ENCODE measurements at regions not wholly inside any gene's neighbourhood (a gene's known extent, or its start where the extent isn't known, plus 50 kb on each side); places are given as distances from the start of the nearest gene placed in this dataset.

DNA sequence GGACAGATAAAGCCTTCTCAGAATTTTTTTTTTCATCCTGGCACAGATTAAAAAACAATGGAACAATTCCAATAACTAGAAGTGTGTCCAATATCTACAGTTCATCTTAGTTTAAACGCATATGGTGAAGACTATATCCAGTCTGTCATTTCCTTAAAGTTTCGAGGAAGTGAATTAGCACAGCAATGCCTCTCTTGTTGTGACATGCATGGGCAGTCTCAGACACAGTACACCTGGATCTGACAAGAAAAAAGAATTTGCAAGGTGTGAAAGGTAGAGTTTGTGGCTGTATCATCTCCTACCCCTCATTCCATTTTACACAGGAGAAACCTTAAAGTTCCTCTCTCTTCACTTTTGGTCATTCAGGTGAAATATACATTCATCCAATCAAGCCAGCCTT lies 100.6 kb upstream of the ADAMTS19 start:
- TF ChIP-seq CTCF (IDR thresholded peaks at IDR 0.05; ENCODE audit: low read depth, low read length, missing control alignments): no peak
- H3K4me3 ChIP-seq (ENCODE audit: low read depth, low read length): no peak overlapping the region

DNA sequence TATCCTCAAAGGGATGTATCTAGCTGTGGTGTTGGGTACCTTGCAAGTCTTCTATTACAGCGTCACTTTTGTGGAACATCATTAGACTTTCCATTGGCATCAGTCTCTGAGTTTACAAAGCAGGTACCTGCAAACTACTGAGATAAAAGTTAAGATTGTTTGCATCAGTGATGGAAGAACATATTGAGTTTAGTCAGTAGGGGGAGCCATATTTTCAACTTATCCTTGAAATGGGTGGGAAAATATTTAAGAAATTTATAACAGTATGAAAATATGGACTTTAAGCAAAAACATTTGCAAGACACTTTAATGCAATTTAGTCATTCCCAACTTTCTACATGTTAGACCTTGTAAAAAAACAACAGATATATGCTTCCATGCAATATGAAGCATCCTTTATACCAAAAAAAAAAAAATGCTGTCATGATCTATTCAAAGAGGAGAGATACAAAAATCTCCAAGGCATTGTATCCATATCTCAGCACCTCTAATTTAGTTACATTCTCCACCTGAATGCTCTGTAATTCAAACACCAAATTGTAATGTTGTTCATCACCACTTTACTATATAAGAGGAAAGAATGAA lies 98.6 kb upstream of the ADAMTS19 start:
- no peak for DNase-seq (ENCODE audit: low read depth)
- no peak overlapping the region for H3K4me3 ChIP-seq (ENCODE audit: low read depth, low read length)
- TF ChIP-seq CTCF (IDR thresholded peaks at IDR 0.05; ENCODE audit: low read depth, low read length, missing control alignments): peak; percentile 41

More for the DNA sequence above, 100.6 kb upstream of the ADAMTS19 start:
- no peak for DNase-seq (ENCODE audit: low read depth)

- no peak for TF ChIP-seq CTCF (IDR thresholded peaks at IDR 0.05; ENCODE audit: low read depth, low read length, missing control alignments)
- no peak for DNase-seq (ENCODE audit: low read depth)
- H3K4me3 ChIP-seq (ENCODE audit: low read depth, low read length): no peak overlapping the region
These were observed 97.6 kb upstream of the ADAMTS19 start for GRCh38 chr5:129362456-129362855.

DNA sequence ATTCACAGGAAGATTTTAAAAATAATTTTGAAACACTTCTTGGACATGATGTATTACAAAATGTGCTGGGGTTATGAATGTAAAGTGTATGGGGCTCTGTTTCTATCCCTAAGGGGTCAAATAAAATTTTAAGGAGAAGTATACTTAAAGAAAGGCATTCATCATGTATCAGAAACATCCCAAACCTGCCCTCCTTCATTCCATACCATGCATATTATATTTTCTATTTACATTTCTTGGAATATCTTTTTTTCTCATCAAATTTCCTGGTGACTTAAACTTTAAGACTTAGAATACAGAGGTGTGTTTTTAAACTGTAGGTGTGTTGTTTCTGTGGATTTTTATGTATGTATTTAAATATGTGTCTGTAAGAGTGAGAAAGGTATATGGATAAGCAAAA lies 96.1 kb upstream of the ADAMTS19 start:
- no peak for TF ChIP-seq CTCF (IDR thresholded peaks at IDR 0.05; ENCODE audit: low read depth, low read length, missing control alignments)
- no peak for DNase-seq (ENCODE audit: low read depth)
- no peak overlapping the region for H3K4me3 ChIP-seq (ENCODE audit: low read depth, low read length)

GRCh38 chr5:129367883-129368282 lies 92.2 kb upstream of the ADAMTS19 start:
- no peak for DNase-seq (ENCODE audit: low read depth)
- no peak for TF ChIP-seq CTCF (IDR thresholded peaks at IDR 0.05; ENCODE audit: low read depth, low read length, missing control alignments)
- H3K4me3 ChIP-seq (ENCODE audit: low read depth, low read length): no peak overlapping the region

DNA sequence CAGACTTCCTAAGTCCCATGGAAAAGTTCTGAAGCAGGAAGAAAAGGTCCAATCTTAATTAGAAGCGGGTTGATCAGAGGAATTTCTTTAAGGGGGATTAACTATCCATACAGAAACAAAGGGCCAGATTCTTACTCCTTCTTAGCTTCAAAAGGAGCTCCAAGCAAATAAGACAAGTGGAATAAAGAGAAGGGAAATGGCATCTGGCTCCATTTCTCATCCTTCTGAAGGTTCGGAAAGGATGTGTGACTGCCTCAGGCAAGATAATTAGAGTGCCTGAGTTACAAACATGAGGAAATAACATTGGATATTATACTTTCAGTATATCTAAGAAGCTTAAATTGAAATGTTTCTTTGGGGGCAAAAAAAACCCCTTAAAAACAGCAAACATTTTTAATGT lies 88.1 kb upstream of the ADAMTS19 start:
- DNase-seq (ENCODE audit: low read depth): no peak
- TF ChIP-seq CTCF (IDR thresholded peaks at IDR 0.05; ENCODE audit: low read depth, low read length, missing control alignments): no peak
- H3K4me3 ChIP-seq (ENCODE audit: low read depth, low read length): no peak overlapping the region

DNA sequence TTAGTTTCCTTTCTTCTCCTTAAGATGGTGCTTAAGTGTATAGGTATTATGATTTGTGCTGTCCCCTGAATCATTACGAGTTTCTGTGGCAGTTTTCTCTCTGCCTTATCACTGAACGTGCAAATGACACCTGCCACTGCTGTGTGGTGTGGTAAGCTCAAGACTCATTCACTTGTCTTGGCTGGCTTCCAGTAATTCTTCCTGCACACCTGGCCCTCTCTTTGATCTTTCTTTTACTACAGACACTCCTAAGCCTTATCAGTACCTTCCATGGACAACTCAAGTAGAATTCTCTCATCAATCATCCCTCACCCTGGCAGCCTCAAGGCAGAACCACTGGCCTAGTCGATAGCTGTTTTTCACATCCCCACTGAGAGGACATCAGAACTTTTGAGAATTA lies 82.6 kb upstream of the ADAMTS19 start:
- no peak for DNase-seq (ENCODE audit: low read depth)
- TF ChIP-seq CTCF (IDR thresholded peaks at IDR 0.05; ENCODE audit: low read depth, low read length, missing control alignments): no peak
- no peak overlapping the region for H3K4me3 ChIP-seq (ENCODE audit: low read depth, low read length)

Measured in GM12864 (cell line).